ENCODE measurements at regions not wholly inside any gene's neighbourhood (a gene's known extent, or its start where the extent isn't known, plus 50 kb on each side); places are given as distances from the start of the nearest gene placed in this dataset.

- H2AK5ac ChIP-seq (ENCODE audit: low read depth, low read length): no peak overlapping the region
- H4K8ac ChIP-seq (ENCODE audit: extremely low read depth, insufficient read depth, low read length): no peak overlapping the region
- H2BK20ac ChIP-seq (ENCODE audit: low read length): 0 out of 2 replicates have a peak overlapping the region, but pooled peaks have one; percentile 34
- no peaks in the 10 kb centered on the region for H4K20me1 ChIP-seq (replicated peaks in 1 of 2; ENCODE audit: control insufficient read depth in 1 of 2, insufficient read depth in 2 of 2, low read length in 2 of 2)
- H3K4me3 ChIP-seq (ENCODE audit: extremely low read depth in 1 of 4, insufficient read depth in 2 of 4, low read depth in 3 of 4, low read length in 4 of 4): no peak overlapping the region
- ChIA-PET POLR2A (ENCODE audit: partially characterized antibody) (no interaction called here), CTCF (ENCODE audit: partially characterized antibody) (interaction anchor here (1.6 kb wide), 1 partner anchor 12 kb away, joined by 3 read pairs; no protein-coding TSS in a partner anchor)
- peaks cover 0 to 5% (median 2%) of the 10 kb centered on the region in 4 experiments; a peak in 4 of 7 replicates for H3K4me1 ChIP-seq (replicated peaks in 1 of 4; ENCODE audit: control insufficient read depth in 3 of 4, insufficient read depth in 4 of 4, low read length in 3 of 4)
- H2BK15ac ChIP-seq (ENCODE audit: low read length): no peak overlapping the region
- H4K5ac ChIP-seq (ENCODE audit: insufficient read length, low read depth, low read length): no peak overlapping the region
- DNase-seq (ENCODE audit: low read depth in 1 of 2, low spot score in 2 of 2) (no peak), FAIRE-seq (no peak)
- no peak overlapping the region for H2AFZ ChIP-seq (ENCODE audit: low read length)
- no peak overlapping the region for H3K4ac ChIP-seq (replicated peaks; ENCODE audit: insufficient read length, low read depth, low read length)
- H3K14ac ChIP-seq (ENCODE audit: insufficient read length): no peak overlapping the region
- no peaks in the 10 kb centered on the region for H3K36me3 ChIP-seq (ENCODE audit: control insufficient read depth in 2 of 4, insufficient read depth in 4 of 4, low read length in 3 of 4)
- H3K79me1 ChIP-seq (ENCODE audit: low read depth, low read length): no peaks in the 10 kb centered on the region
- H2BK5ac ChIP-seq (ENCODE audit: low read depth, low read length): no peak overlapping the region
- peak overlapping the region; percentile 34 for H4K91ac ChIP-seq (replicated peaks; ENCODE audit: insufficient read length, low read length)
- no peaks in the 10 kb centered on the region for H3K23me2 ChIP-seq (ENCODE audit: low read depth, low read length)
- H3K9me3 ChIP-seq (ENCODE audit: insufficient read depth in 2 of 2, low read depth in 1 of 2, low read length in 1 of 2): peaks cover 12 to 16% of the 10 kb centered on the region in 2 experiments
- H3K23ac ChIP-seq (ENCODE audit: insufficient read length): no peak overlapping the region
- no peak overlapping the region for H3K27ac ChIP-seq (ENCODE audit: low read depth, low read length)
- no peak overlapping the region for H2BK12ac ChIP-seq (ENCODE audit: low read depth, low read length)
- no peaks in the 10 kb centered on the region for H3K27me3 ChIP-seq (replicated peaks in 1 of 4; ENCODE audit: control insufficient read depth in 3 of 4, extremely low read depth in 1 of 4, insufficient read depth in 3 of 4, low read length in 3 of 4)
- H3K4me2 ChIP-seq (ENCODE audit: insufficient read depth in 1 of 2, low read depth in 2 of 2, low read length in 2 of 2): no peak overlapping the region
- no peak overlapping the region for H3K9ac ChIP-seq (replicated peaks in 1 of 4; ENCODE audit: extremely low read depth in 1 of 4, low read depth in 3 of 4, low read length in 3 of 4)
- WGBS, 2 experiments (ENCODE audit: extremely low coverage in 1 of 2, insufficient coverage in 1 of 2, insufficient read length in 1 of 2, insufficient replicate concordance in 2 of 2, low coverage in 1 of 2, low lambda C conversion rate in 2 of 2, missing lambda C conversion rate in 1 of 2): 83% methylated on average over 7 of the region's 7 CpGs; no CpG with 5 or more reads in 1 of the 2 experiments
- no peak overlapping the region for H2BK120ac ChIP-seq (replicated peaks; ENCODE audit: low read depth, low read length)
- no peak overlapping the region for H3K56ac ChIP-seq (replicated peaks; ENCODE audit: insufficient read length, low read depth, low read length)
- H3K79me2 ChIP-seq (ENCODE audit: control insufficient read depth in 1 of 2, insufficient read depth in 2 of 2, low read length in 2 of 2): no peaks in the 10 kb centered on the region
- H3K18ac ChIP-seq (ENCODE audit: extremely low read depth, low read length): no peak overlapping the region
- TF ChIP-seq CBX8 (IDR thresholded peaks at IDR 0.05; ENCODE audit: borderline replicate concordance, low read depth, low read length): no peak
- no peak for TF ChIP-seq NANOG (IDR thresholded peaks at IDR 0.05; ENCODE audit: insufficient read depth, low read depth, low read length, poor library complexity, severe bottlenecking)
- TF ChIP-seq HDAC2 (IDR thresholded peaks at IDR 0.05; ENCODE audit: borderline replicate concordance in 1 of 2, low read depth in 2 of 2, low read length in 2 of 2): no peak
- no peak for TF ChIP-seq TEAD4 (IDR thresholded peaks at IDR 0.05; ENCODE audit: low read depth, low read length)
- TF ChIP-seq EGR1 (IDR thresholded peaks at IDR 0.05; ENCODE audit: borderline replicate concordance, low read depth, low read length): no peak
- TF ChIP-seq POLR2A (IDR thresholded peaks at IDR 0.05; ENCODE audit: control extremely low read depth in 1 of 2, low read depth in 2 of 2, low read length in 2 of 2): no peak
- no peak for TF ChIP-seq ASH2L (IDR thresholded peaks at IDR 0.05; ENCODE audit: low read length)
- no peak for TF ChIP-seq SP4 (IDR thresholded peaks at IDR 0.05; ENCODE audit: low read length)
- TF ChIP-seq SP1 (IDR thresholded peaks at IDR 0.05; ENCODE audit: low read depth, low read length): no peak
- no peak for TF ChIP-seq SP2 (IDR thresholded peaks at IDR 0.05; ENCODE audit: low read length)
- TF ChIP-seq BCL11A (IDR thresholded peaks at IDR 0.05; ENCODE audit: low read depth in 2 of 2, low read length in 2 of 2): no peak
- TF ChIP-seq KDM1A (IDR thresholded peaks at IDR 0.05; ENCODE audit: borderline replicate concordance, low read length): no peak
- TF ChIP-seq HDAC6 (IDR thresholded peaks at IDR 0.05; ENCODE audit: low read depth, low read length): no peak
- no peak for TF ChIP-seq RNF2 (IDR thresholded peaks at IDR 0.05; ENCODE audit: borderline replicate concordance, low read depth, low read length, missing control alignments, poor library complexity, severe bottlenecking)
- TF ChIP-seq JUND (IDR thresholded peaks at IDR 0.05; ENCODE audit: low read length): no peak
- no peak for TF ChIP-seq SUZ12 (IDR thresholded peaks at IDR 0.05; ENCODE audit: low read length)
Observed at GRCh38 chr5:74519161-74519571, 121.4 kb downstream of the ENC1 start.
